ENCODE measurements at regions not wholly inside any gene's neighbourhood (a gene's known extent, or its start where the extent isn't known, plus 50 kb on each side); places are given as distances from the start of the nearest gene placed in this dataset.

DNA sequence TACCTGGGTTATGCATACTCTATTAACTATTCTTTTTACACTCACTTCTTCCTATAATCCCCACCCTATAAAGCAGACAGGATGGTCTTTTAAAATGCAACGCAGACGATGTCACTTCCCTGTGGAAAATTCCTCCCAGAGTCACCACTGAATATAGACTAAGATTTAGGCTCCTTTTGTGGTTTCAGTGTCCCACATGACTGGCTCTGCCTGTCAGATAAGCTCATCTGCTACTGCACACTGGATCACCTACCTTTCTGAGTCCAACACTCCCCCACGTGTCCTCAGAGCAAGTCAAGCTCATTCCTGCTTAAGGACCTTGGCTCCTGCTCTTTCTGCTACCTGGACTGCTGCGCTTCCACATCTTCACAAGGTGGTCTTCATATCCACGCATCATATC lies 73.0 kb upstream of the SIPA1L2 start:
- TF ChIP-seq CTCF (IDR thresholded peaks at IDR 0.05) (no peak), POLR2A (IDR thresholded peaks at IDR 0.05) (no peak)

Data from vagina (tissue), 2 donors.